ENCODE measurements at regions not wholly inside any gene's neighbourhood (a gene's known extent, or its start where the extent isn't known, plus 50 kb on each side); places are given as distances from the start of the nearest gene placed in this dataset.
"Not testable (repeated sequence)": the region's sequence is repeated elsewhere in the genome, so short reads cannot be mapped to it uniquely, and the experiment has no call there.

DNA sequence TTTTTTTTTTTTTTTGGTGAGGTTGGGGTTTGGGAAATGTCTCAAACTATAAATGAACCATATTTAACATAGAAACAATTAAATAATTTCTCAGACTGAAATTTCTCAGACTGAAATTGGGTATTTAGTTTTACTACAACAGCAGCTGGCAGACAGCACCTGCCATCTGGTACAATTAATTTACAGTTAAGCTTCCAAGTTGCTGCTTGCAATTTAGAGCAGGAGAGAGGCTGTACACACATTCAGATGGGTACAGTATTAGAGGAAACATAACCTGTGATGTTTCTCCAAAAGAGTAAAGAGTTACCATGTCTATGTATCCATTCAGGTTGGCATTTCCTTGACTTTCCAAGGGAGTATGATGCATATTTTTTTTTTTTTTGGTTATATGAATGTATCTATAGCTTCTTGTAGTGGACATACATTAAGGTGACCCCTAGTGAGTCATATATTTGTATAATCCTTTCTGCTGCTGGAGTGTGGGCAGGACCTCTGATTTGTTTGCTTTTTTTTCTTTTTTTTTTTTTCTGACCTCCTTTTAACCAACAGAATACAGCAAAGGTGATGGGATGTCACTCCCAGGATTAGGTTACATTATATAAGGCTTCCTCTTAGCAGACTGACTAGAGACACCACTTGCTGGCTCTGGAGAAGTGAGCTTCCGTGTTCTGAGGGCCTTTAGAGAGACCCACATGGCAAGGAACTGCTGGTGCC is 201.7 kb downstream of the PTH2R start:
- no peak for DNase-seq (ENCODE audit: low read depth)

GRCh38 chr2:208609166-208609804 is 202.7 kb downstream of the PTH2R start:
- no peak for DNase-seq (ENCODE audit: low read depth)

DNA sequence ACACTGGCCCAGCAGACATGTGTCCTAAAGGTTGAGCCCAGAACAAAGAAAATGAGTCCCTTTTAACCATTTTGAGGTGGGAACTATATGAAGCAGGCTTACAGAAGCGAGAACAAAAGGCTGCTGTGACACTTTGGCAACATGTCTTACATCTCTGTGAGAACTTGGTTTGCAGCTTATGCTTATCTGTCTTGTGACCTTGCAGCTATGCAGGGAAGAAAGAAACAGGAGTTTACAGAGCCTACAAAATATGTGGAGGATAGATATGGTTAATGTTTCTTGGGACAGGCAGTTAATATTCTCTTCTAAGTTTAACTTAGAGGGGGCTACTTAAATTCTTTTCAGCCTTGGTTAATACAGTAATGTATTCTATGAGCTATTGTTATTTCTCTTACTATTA is 209.1 kb downstream of the PTH2R start:
- DNase-seq (ENCODE audit: low read depth) = not testable (repeated sequence)

- DNase-seq (ENCODE audit: low read depth) = no peak
Observed at GRCh38 chr2:208618220-208618619, 211.6 kb downstream of the PTH2R start.

- DNase-seq (ENCODE audit: low read depth) = no peak
Observed at GRCh38 chr2:208619993-208620392, 213.4 kb downstream of the PTH2R start.

GRCh38 chr2:208620487-208620978 is 213.9 kb downstream of the PTH2R start:
- no peak for DNase-seq (ENCODE audit: low read depth)

DNA sequence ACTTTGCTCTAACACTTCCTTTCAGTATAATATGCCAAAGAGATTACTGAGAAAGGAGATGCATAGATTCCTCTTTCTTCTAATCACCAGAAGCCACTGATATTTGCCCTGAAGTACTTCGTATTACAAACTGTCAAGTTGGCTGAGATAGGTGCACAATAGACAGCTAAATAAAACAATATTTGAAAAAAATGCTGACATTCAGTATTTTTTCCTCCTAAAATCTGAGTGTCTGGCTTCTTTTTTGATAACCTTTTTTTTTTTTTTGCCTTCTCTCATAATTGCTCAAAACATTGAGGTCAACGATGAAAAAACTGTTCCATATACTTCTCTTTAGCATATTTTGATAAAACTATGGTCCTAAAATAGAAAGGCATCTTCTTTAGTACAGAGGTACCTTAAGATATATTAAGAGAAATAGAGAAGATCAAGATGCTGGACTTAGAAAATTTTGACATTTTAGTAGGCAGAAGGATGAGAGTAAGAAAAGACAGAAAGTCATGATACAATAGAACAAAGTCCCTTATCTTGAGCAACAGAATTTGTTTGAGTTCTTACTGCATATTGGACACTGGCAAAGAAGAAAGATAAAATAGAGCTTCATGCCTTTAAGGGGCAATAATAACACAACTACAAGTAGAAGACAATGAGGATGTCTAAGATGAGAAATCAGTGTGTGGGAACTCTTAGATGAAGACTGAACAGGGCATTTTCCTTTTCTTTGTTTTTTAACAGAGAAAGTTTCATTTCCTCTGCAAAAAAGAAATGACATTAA is 220.7 kb downstream of the PTH2R start:
- no peak for DNase-seq (ENCODE audit: low read depth)

GRCh38 chr2:208627916-208628315 is 221.3 kb downstream of the PTH2R start:
- DNase-seq (ENCODE audit: low read depth) = no peak

- DNase-seq (ENCODE audit: low read depth) = no peak
Observed at GRCh38 chr2:208638059-208638458, 231.5 kb downstream of the PTH2R start.

DNA sequence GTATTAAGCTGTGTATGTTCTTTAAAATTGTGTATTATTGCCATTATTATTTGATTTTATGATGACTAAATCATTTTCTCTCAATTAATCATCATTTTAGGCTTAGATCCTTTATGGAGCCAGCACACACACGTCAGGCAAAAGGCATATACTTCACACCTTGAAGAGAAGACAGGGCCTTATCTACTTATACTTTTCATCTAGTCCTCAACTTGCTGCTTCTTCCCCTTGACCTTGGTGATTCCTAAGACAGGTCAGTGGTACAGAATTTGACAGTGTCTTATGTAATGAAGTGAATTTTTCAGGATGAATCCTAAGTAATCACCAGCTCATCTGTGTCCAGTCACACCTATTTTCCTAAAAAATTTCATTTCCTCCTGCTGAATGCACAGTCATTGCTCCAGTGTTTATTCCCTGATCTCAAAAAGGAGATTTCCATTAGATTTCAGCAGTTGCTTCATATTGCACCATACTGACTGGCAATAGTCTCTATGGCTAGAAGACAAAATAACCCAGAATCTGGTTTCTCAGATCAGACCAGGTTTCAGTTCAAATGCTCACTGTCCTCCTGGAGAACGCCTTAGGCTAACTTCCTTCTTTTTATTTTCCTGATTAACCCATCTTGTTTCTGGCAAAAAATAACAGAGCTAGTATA is 235.7 kb downstream of the PTH2R start:
- no peak for DNase-seq (ENCODE audit: low read depth)

GRCh38 chr2:208643145-208643544 is 236.6 kb downstream of the PTH2R start:
- DNase-seq (ENCODE audit: low read depth) = no peak

DNA sequence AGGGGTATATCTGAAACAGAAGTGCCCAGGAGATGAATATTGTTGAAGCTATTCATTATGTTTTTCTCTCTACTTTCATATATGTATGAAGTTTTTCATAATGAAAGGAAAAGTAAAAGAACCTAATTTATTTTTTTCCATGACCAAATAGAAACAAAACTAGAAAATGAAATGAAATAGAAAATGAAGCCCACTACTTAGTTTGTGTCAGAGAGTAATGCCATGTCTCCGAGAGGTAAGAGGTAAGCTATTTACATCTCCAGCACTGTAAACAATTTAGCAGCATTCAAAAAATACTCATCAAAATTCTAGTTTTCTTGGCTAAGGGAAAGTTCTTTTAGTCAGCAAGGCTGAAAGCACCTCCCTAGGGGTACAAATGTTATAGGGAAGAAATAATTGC is 238.6 kb downstream of the PTH2R start:
- no peak for DNase-seq (ENCODE audit: low read depth)

GRCh38 chr2:208648368-208648767 is 241.8 kb downstream of the PTH2R start:
- no peak for DNase-seq (ENCODE audit: low read depth)

DNA sequence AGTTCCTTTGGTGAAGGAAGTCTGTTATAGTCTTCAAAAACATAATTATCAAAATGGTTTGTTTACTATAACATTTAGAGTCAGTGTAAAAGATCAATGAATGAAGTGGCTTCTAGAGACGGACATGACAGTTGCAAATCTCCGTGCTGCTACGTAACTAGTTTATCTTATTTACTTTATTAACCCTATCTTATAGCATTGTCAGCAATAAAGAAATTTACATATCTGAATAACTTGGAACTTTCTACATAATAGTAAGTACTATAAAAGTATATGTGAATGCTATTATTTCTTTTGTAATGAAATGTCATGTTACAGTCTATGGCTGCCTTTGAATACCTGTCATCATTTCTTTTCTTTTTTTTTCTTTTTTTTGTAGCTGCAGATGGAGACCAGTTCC is 246.8 kb downstream of the PTH2R start:
- no peak for DNase-seq (ENCODE audit: low read depth)

- no peak for DNase-seq (ENCODE audit: low read depth)
Observed at GRCh38 chr2:208654056-208654455, 247.5 kb downstream of the PTH2R start.

GRCh38 chr2:208657468-208657867 is 250.9 kb downstream of the PTH2R start:
- DNase-seq (ENCODE audit: low read depth) = no peak

DNA sequence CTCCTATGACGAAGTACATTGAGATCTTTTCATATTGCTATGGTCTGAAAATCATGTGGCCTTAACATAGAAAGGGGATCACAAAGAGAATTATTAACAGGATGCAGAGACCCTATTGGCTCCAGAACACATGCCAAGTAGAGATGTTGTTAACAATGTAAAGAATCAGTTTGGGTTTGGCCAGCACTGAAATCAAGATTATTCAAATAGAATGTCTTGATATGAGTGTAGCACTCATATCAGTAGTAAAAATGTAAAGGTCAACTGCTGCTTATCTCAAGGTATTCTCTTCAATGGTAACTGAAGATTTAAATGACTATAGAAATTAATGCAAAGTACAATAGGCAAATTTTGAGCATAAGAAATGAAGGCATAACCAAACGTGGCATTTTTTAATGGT is 262.8 kb downstream of the PTH2R start:
- DNase-seq (ENCODE audit: low read depth) = no peak

GRCh38 chr2:208671284-208671683 is 264.7 kb downstream of the PTH2R start:
- no peak for DNase-seq (ENCODE audit: low read depth)

DNA sequence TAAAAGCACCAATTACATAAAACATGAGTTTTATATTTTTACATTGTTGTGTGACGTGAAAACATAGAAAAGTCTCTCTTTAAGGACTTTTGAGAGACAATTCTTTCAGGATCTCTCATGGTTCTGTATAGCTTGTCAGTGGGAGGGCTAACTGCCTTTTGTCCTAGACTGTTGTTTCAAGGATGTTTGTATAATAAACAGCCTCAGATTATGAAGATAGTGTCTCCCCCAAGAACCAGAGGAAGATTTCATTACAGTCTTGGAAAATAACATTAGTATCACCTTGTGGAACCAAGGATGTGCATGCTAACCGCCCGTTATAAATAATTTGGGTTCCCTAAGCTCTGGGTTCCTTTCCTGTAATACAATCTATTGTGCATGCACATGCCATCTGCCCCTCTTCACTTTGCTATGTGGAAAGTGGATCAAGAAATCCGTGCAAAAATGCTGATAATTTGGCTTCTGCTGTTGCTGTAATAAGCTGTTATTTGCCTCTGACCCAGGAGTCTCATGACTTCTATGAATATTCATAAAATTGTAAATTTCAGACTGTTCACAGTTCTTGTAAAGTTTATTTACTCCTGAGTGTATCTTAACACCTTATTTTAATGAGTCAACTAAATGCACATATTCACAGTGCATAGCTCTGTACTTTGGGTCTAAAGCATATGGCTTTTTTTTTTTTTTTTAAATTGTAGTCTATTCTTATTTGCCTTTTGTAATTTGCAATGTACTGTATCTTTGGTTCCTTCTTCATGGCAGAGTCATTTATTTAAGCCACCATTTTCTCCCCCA is 265.5 kb downstream of the PTH2R start:
- DNase-seq (ENCODE audit: low read depth) = no peak

- no peak for DNase-seq (ENCODE audit: low read depth)
Observed at GRCh38 chr2:208673631-208674030, 267.0 kb downstream of the PTH2R start.

DNA sequence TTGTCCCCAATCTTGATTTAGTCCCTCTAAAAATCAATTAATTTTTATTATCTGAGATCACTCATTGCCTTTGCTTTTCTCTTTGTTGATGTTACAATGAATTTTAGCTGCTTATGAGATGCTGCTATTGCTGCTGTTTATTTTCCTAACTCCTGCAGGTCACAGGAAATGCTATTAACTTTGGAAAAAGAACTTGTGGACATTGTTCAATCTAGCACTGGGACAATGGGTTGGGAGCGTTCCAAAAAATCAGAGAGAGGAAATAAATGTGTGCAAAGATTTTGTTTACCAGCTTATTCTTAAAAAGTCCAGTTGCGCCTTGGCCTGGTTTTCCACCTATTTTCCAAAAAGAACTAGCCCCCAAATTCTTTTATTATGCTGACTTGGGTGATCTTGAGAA is 268.3 kb downstream of the PTH2R start:
- no peak for DNase-seq (ENCODE audit: low read depth)
